ENCODE measurements at regions not wholly inside any gene's neighbourhood (a gene's known extent, or its start where the extent isn't known, plus 50 kb on each side); places are given as distances from the start of the nearest gene placed in this dataset.
"Not testable (repeated sequence)": the region's sequence is repeated elsewhere in the genome, so short reads cannot be mapped to it uniquely, and the experiment has no call there.

GRCh38 chr13:39930544-39931444 lies 275.3 kb downstream of the COG6 start:
- no peak for DNase-seq (ENCODE audit: low read depth)
- no peak for TF ChIP-seq CTCF (conservative IDR thresholded peaks at IDR 0.05; ENCODE audit: low read length)
- H3K4me3 ChIP-seq (ENCODE audit: low read length): no peak overlapping the region

- no peak overlapping the region for H3K4me3 ChIP-seq (ENCODE audit: low read length)
- no peak for DNase-seq (ENCODE audit: low read depth)
- TF ChIP-seq CTCF (conservative IDR thresholded peaks at IDR 0.05; ENCODE audit: low read length): no peak
Measured at GRCh38 chr13:39931505-39931904, 276.0 kb downstream of the COG6 start.

DNA sequence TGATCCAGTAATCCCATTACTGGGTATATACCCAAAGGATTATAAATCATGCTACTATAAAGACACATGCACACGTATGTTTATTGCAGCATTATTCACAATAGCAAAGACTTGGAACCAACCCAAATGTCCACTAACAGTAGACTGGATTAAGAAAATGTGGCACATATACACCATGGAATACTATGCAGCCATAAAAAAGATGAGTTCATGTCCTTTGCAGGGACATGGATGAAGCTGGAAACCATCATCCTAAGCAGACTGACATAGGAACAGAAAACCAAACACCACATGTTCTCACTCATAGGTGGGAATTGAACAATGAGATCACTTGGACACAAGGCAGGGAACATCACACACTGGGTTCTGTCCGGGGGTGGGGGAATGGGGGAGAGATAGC lies 277.1 kb downstream of the COG6 start:
- not testable (repeated sequence) for H3K4me3 ChIP-seq (ENCODE audit: low read length); DNase-seq (ENCODE audit: low read depth)

- H3K4me3 ChIP-seq (ENCODE audit: low read length): no peak overlapping the region
- no peak for TF ChIP-seq CTCF (conservative IDR thresholded peaks at IDR 0.05; ENCODE audit: low read length)
- no peak for DNase-seq (ENCODE audit: low read depth)
Measured at GRCh38 chr13:39935155-39935554, 279.7 kb downstream of the COG6 start.

DNA sequence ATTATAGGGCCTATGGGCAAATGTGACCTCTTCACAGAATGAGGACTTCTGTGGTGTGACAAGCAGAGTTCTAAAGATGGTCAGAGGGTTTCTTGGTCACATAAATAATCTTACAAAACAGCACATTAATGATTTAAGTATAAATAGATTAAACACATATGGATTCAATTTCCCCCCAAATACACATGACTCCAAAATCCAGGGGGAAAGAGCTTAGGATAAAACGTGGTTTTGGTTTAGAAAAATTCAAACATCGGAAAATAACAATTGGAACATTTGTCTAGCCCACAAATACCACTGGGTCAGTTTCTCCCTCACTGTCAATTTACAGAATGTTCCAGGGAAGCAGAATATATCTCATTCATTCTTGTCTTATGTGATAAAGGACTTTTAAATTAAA lies 283.1 kb downstream of the COG6 start:
- TF ChIP-seq CTCF (conservative IDR thresholded peaks at IDR 0.05; ENCODE audit: low read length): no peak
- H3K4me3 ChIP-seq (ENCODE audit: low read length): no peak overlapping the region
- DNase-seq (ENCODE audit: low read depth): peak; percentile 5

DNA sequence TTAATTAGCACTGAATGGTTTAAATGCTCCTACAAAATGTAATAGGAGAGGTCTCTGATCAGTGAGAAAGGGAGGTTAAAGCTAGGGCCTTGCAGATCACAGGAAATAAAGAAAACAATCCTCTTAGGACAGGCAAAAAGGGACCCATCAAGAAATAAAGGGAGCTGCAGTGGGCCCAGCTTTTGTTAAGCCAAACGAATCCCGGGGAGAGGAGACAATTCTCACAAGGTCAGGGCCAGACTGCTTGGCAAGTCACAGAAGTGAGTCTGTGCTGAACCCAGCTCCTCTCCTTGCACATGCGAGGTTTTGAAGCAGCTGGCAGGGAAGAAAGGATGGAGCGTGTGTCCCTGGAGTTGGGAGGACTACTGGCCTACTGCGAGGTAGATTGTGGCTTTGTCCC lies 285.8 kb downstream of the COG6 start:
- TF ChIP-seq CTCF (conservative IDR thresholded peaks at IDR 0.05; ENCODE audit: low read length): no peak
- H3K4me3 ChIP-seq (ENCODE audit: low read length): no peak overlapping the region
- no peak for DNase-seq (ENCODE audit: low read depth)

- TF ChIP-seq CTCF (conservative IDR thresholded peaks at IDR 0.05; ENCODE audit: low read length): no peak
- no peak for DNase-seq (ENCODE audit: low read depth)
- H3K4me3 ChIP-seq (ENCODE audit: low read length): no peak overlapping the region
Measured at GRCh38 chr13:39941911-39942551, 286.6 kb downstream of the COG6 start.

All from AG10803 (cell line).